HG03025 (cell line): ENCODE measurements at regions not wholly inside any gene's neighbourhood (a gene's known extent, or its start where the extent isn't known, plus 50 kb on each side); places are given as distances from the start of the nearest gene placed in this dataset.

Source experiments
- ATAC-seq: cut with Tn5 transposase; IDR thresholded peaks from one replicate; pipeline ENCODE4 v1.9.1; 2021; ENCODE audit warnings: mild to moderate bottlenecking, moderate library complexity; ENCODE audit not compliant: unreplicated experiment, low FRiP score

DNA sequence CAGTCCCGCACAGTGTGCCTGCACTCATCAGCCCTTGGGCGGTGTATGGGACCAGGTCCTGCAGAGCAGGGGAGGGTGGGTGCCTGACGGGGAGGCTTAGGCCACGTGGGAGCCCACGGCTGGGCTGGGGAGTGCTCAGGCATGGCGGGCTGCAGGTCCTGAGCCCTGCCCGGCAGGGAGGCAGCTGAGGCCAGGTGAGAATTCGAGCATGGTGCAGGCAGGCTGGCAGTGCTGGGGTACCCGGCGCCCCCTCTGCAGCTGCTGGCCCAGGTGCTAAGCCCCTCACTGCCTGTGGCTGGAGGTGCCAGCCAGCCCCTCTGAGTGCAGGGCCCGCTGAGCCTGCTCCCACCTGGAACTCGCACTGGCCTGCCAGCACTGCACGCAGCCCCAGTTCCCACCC lies 630.9 kb upstream of the PCDH20 start:
- ATAC-seq = no peak

- no peak for ATAC-seq
Observed at GRCh38 chr13:62043600-62043999, 628.0 kb upstream of the PCDH20 start.

DNA sequence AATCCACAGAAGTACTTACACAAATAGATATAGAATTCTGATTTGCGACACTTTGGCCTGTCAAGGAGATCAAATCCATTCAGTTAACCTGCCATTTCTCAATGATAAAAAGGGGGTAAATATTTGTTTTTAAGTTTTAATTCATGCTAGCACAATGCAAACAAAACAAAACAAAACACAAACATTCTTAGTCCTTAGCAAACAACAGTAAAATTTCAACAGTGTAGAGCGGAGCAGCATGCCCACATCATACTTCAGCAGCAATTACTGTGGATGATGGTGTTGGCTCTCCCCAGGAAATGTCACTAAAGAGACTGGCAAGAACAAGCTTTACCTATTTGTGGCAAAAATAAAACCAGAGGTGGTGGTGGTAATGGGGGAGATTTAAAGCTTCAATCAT lies 625.2 kb upstream of the PCDH20 start:
- ATAC-seq = no peak

DNA sequence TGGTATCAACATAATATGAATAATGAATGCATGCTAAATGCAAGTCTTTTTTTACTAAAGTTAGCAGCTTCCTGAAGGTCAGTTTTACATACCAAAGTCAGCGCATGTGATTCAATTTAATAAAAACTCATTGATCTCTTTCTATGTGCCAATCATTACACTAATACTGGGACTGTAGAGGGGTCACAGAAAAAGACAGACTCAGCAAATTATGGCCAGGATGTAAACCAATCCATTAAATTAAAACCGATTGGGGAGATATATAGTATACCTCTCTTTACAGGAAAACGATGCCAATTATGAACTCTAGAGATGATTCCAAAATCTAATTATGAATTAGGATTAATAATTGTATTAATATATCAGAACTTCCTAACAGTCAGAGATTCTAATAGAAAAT lies 624.4 kb upstream of the PCDH20 start:
- no peak for ATAC-seq

DNA sequence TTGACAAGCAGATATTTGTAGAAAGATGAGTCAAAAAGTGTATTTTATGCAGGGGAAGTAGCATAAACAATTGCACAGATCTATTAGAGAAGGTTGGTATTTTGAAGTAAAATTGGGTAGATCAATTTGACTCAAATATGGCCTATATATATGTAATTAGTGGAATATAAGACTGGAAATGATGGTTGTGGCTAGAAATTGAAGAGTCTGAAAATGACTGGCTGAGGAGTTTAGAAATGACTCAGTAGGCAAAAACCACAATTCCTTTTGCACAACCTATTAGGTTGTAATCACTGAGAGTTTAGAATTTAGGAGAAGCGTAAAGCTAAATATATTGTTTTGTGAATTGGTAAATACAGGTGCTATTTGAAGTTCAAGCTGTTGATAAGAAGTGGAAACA lies 622.6 kb upstream of the PCDH20 start:
- ATAC-seq = peak; percentile 79

DNA sequence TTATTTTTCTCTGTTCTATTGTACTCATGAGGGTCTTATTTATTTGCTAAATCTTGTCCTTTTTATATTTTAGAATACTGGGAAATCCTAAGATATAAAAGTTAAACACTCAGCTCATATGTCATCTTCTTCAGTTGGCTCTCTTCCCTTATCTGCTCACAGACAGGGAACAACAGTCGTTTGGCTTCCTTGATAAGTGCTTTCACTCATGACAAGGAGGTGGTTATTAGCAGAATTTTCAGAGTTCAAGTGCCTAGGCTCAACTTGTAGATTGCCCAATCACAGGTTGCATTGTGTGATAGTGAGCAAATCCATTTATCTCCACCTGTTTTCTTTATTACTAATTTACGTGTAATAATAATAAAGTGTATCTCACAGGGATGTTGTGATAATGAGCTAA lies 620.3 kb upstream of the PCDH20 start:
- no peak for ATAC-seq

GRCh38 chr13:62033934-62034333 lies 618.3 kb upstream of the PCDH20 start:
- no peak for ATAC-seq

DNA sequence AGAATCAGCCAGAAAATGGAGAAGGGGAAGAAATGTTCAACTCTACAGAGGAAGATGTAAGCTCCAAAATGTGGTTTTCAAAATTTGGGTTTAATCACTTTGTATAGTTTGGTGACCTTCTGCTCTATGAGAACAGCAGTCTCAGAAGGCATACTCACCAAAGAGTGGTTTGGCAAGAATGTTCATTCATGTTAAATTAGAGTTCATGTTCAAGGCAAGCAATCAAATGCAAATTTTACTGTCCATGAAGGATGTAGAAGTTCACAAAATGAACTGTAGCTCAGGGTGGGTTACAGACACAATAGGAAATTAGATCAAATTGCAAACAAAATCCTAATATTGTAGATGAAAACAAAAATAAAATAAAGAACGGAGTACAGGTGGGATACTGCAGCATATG lies 606.7 kb upstream of the PCDH20 start:
- no peak for ATAC-seq

DNA sequence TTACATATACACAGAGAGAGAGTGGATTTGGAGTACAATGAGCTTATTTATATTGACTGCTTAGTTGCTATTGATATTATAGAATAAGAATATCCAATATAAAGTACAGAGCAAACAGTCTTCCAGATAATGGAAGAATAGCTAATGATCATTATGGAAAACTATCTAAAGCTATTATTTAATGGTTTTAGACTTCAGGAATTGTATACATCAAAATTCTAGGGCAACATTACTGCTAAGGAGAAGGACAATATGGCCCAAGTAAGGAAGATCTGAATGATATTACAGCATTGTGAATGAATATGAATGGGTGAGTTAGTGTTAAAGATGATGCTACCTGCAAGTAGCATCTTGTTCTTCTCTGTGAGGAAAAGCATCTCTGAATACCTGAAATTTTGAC lies 604.2 kb upstream of the PCDH20 start:
- no peak for ATAC-seq

DNA sequence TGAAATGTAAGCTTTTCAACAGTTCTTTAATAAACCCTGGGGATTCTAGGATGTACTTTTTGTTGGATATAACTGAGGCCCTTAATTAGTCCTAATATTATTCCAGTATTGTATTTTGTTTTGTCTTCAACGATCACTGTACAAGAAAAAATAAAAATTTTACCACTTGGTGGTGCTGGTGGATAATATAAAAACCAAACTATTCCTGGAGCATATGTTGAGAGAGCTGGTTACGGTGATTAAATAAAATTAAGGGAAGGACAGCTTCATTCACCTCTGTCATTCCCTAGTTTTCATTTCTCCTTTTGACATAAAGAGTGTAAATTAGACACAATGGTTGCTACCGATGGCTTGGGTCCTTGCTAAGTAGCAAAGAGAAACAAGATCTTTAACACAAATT lies 598.6 kb upstream of the PCDH20 start:
- no peak for ATAC-seq

DNA sequence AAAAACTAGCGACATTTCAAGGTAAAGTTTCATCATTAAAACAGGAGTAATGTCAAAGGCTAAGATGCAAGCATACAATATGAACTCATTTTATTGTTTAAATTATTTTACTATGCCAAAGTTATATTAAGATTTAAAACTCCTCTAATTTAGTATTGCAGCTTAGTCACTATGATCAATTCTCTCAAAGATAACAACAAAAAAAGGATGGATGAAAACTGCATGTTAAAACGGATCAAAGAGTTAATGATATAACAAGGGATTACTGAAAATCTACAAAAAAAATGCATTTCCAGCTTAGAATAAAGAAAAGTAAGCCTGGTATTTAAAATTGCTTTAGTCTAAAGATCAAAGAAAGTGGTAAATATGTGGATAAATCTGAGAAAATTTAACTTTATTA lies 587.8 kb upstream of the PCDH20 start:
- no peak for ATAC-seq

DNA sequence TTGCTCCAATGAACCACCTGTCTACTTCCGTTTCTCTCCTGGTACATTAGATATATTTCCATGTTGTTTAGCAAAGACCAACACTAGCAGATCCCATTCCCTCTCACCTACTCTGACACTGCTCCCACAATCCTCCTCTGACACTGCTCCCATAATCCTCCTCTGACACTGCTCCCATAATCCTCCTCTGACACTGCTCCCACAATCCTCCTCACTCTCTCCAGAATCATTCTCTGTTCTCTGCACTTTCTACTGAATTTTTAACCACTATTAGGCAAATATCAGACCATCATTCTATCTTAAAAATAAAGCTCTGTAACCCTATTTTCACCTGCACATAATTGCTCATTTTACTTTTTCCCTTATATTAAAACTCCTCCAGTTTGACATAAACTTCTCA lies 578.5 kb upstream of the PCDH20 start:
- ATAC-seq = no peak

GRCh38 chr13:61989978-61990377 lies 574.3 kb upstream of the PCDH20 start:
- no peak for ATAC-seq

- no peak for ATAC-seq
Observed at GRCh38 chr13:61988810-61989209, 573.2 kb upstream of the PCDH20 start.

DNA sequence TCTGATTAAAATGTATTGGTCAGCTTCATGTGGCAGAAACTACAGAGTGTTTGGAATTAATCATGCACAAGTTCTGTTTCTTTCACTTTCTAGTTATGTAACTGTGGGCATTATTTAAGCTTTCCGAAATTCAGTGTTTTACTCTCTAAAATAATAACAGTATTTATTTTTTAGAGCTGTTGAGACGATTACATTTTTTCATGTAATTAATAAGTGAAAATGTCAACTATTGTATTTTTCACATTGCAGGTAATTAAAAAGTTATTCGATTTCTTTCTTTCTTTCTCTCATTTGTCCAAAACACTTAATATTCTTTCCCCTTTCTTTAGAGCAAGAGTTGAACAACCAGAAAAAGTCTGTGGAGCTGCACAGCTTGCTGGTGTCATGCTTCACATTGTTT lies 559.4 kb upstream of the PCDH20 start:
- ATAC-seq = no peak

DNA sequence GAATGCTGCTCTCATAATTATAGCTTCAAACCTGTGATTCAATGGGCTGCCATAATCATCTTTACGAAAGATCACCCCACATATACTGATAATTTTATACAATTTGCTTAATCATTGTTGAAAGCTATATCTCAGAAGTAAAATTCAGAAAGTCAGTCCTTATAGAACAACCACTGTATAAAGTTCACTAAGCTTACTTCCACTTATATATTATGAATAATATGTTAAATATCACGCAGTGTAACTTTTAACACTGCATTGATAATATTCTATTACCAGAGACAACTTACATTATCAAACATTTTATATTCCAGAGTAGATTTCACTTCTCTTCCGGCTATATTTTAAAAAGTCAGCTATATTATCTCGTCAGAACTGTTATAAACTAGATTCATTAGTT lies 550.1 kb upstream of the PCDH20 start:
- ATAC-seq = no peak

DNA sequence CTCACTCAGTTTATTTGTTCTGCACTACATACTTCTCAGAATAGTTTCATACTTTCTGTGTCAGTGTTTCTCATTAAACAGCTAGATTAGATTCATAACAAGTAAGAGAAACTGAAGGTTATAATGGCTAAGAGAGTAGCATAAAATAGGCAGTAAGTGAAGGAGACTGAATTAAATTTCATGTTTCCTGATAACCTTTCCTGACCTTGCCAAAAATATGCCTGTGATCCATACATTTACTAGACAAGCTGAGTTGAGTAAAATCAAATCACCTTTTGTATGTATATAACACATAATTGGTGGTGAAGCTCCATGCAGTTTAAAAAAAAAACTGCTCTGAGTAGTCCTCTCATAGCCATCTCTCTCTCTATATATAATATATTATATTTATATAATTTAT lies 545.3 kb upstream of the PCDH20 start:
- no peak for ATAC-seq

GRCh38 chr13:61954092-61954491 lies 538.4 kb upstream of the PCDH20 start:
- no peak for ATAC-seq

GRCh38 chr13:61950828-61951227 lies 535.2 kb upstream of the PCDH20 start:
- no peak for ATAC-seq

- ATAC-seq = no peak
Observed at GRCh38 chr13:61944329-61944929, 528.8 kb upstream of the PCDH20 start.

GRCh38 chr13:61935710-61936109 lies 520.1 kb upstream of the PCDH20 start:
- ATAC-seq = no peak

DNA sequence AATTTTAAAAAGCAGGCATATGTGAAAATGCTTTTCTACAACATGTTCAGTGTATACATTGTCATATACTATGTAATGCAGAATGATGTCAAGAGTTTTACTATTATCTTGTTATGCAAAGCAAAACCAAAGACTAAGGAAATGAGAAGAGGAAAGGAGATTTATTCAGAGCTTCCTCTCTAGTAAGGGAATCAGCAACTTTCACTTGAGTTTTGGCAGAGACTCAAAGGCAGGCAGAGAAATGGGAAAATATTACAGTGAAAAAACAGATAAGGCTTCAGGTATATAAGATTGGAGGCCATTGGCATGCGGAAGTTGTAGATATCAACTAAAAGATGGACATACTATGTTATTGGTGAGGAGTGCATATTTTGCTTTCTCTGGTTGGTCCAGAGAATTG lies 512.0 kb upstream of the PCDH20 start:
- ATAC-seq = no peak

- no peak for ATAC-seq
Observed at GRCh38 chr13:61918841-61919240, 503.2 kb upstream of the PCDH20 start.
